Kidney capillary endothelial cell (primary cell): ENCODE measurements at regions not wholly inside any gene's neighbourhood (a gene's known extent, or its start where the extent isn't known, plus 50 kb on each side); places are given as distances from the start of the nearest gene placed in this dataset.
"Not testable (repeated sequence)": the region's sequence is repeated elsewhere in the genome, so short reads cannot be mapped to it uniquely, and the experiment has no call there.

Source experiments
- DNase-seq: peaks from one replicate; pipeline ENCODE4 v3.0.0-alpha.2; 2018; ENCODE audit warnings: low spot score

DNA sequence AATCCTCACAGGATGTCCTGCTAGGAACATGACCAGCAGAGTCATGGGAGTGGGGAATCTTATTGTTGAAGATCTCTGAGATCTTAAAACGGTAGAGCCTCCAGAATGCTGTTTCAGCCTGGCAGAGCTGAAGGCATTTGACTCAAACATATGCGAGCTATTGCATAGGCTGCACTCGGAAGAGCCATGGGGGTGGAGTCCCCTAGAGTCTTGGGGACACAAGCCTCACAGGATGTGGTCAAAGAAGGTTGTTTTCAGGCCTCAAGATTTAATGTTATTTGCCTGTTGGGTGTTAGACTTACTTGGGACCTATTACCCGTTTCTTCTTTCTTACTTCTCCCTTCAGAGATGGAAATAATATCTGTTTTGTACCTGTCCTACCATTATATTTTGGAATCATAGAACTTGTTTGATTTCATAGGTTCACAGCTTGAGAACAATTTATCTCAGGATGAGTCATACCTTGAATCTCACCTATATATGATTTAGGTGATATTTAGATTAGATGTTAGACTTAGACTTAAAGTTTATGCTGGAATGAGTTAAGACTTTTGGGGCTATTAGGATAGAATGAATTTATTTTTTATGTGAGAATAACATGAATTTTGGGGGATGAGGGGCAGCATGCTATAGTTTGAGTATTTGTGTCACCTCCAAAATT is 172.2 kb upstream of the ATP2B1 start:
- DNase-seq: no peak

GRCh38 chr12:89879766-89880165 is 171.1 kb upstream of the ATP2B1 start:
- no peak for DNase-seq

DNA sequence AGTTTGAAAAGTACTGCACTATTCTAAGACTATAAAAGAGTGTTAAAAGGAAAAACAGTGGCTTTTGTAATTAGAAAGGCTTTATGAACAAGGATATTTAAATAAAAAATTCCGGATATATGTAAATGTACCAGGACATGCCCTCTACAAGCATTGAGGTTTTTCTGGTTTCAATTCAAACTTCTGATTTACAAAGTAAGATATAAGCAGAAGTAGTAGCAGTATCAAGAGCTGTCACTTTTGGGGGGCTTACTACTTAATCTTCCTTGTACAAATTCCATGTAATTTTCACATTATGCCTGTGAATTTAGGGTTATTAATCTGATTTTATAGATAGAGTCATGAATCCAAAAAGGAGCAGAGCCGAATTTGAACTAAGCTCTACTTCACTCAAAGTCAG is 170.3 kb upstream of the ATP2B1 start:
- DNase-seq: no peak

- no peak for DNase-seq
Observed at GRCh38 chr12:89878327-89878726, 169.7 kb upstream of the ATP2B1 start.

DNA sequence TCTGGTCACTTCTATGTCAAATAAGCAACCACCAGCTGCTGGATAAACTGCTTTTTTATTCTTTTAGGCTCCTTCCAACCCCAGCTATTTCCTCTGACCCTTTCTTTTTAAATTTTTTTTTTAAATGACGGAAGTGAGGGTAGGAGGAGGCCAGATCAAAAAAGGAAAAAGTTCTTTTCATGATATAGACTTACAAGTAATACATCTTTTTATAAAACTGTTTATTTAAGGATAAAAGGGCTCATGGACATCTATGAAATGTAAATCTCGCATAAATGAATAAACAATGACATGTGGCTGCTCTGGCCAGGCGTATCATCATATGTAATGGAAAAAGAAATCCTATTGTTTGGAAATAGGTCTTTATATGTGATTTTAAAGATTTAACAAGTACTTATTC is 169.0 kb upstream of the ATP2B1 start:
- no peak for DNase-seq

DNA sequence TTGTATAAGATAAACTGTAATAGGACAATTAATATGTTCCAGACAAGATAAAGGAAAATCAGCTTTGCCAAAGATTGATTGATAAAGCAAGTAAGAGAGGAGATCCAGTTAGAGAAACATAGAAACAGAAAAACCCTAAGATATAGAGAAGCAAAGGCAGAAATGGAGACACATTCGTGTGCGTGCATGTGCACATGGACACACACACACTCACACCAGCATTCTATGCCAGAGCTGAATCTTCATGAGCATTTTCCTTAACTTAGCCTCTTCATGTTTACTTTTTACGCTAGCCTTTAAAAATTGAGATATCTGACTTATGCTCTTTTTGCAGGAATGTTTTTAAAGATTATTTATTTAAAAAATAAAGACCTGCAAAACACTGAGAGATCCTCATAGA is 168.5 kb upstream of the ATP2B1 start:
- DNase-seq: no peak

DNA sequence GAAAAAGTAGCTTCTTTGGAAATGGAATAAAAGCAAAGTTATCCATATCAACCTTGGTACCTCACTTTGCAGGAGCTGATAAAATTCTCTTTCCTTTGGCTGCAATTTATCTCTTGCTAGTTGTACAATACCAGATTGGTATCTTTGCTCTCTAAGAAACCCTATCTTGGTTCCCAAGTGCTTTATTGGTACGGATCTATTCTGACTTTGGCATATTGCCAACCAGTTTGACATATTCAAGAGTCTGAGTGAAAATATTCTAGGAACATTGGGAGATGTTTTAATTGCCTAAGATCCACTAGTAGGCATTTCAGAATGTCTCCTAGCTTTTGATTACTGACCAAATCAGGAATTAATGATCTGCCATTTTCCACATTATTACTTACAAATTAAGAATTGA is 167.2 kb upstream of the ATP2B1 start:
- DNase-seq: no peak

DNA sequence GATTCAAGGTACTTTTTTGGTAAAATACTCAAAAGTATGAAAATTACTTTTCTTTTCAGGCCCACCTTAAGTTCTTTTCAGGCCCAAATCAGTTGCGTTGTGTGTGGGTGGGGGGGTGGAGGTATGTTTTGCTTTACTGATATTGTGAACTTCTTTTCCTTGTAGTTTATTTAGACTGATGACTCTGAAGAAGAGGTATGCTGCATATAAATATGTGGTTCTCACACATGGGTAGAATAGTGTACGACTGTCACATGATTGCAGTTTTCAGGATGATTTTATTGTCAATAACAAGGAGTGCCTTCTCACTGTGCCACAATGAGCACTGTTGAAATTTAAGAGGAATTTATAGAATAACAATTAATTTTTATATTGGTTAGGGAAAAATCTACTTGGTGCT is 166.6 kb upstream of the ATP2B1 start:
- no peak for DNase-seq

DNA sequence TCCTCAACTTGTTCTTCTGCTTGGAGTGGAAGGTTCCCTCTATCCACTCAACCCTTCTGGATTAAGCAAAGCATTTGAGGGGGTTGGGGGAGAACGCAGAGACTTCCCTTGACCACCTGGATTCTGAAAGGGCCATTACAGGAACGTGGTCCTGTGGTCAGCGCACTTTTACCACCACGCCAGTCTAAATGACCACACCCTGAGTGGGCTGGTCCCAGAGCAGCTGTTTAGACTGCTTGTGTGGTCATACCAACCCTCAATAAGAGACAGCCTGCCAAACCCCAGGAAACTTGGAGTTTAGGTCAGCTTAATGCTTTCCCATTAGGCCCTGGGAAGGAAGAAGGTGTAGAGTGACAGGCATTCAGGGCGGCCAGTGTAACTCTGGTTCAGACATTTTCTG is 165.5 kb upstream of the ATP2B1 start:
- no peak for DNase-seq

DNA sequence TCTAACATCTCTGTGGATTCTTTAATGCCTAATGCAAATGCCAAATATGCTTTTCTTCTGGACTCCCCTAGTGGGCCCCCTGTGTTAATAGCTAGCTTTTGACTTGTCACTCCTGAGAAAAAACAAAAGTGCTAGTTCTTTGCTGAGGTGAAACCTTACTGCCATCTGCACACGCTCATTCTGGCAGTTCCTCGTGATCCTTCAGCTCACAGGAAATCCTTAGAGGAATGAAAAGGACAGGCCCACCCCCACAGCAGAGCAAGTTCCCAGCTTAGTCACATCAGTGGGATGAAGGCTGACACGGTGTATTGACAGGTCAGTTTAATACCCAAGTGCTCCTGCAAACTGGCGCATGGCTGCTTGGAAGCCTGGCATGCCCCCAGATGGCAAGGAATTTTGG is 165.1 kb upstream of the ATP2B1 start:
- DNase-seq: no peak

- no peak for DNase-seq
Observed at GRCh38 chr12:89872922-89873630, 164.4 kb upstream of the ATP2B1 start.

GRCh38 chr12:89870413-89871184 is 162.0 kb upstream of the ATP2B1 start:
- DNase-seq: no peak

DNA sequence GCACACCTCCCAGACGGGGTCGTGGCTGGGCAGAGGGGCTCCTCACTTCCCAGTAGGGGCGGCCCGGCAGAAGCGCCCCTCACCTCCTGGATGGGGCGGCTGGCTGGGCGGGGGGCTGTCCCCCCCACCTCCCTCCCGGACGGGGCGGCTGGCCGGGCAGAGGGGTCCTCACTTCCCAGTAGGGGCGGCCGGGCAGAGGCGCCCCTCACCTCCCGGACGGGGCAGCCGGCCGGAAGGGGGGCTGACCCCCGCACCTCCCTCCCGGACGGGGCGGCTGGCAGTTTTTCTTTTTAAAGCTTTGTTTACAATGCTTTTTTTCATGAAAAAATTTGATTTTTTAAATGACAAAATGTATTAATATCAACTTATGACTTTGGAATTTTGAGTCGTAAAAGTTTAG is 159.0 kb upstream of the ATP2B1 start:
- not testable (repeated sequence) for DNase-seq

- no peak for DNase-seq
Observed at GRCh38 chr12:89864411-89864810, 155.8 kb upstream of the ATP2B1 start.

- peak; percentile 17 for DNase-seq
Observed at GRCh38 chr12:89863968-89864367, 155.3 kb upstream of the ATP2B1 start.

DNA sequence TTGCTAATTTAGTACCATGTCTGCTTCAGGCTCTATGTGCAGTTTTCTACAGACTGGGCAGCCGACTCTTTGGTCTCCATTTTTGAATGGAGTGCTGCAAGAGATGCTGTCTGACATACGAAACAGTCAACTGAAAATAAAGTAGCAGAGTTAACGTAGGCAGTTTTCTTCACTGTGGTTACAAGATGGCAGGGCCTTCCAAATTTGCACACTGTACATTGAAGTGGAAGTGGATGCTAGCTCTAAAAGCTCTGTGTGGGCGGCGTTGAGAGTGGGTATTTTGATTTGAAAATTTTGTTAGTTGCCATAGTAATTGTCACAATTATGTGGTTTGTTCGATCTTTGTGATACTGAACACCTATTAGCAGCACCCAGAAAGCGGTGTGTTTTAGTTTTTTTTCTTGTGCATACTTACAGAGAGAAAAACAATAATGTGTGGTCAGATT is 154.9 kb upstream of the ATP2B1 start:
- peak; percentile 3 for DNase-seq

DNA sequence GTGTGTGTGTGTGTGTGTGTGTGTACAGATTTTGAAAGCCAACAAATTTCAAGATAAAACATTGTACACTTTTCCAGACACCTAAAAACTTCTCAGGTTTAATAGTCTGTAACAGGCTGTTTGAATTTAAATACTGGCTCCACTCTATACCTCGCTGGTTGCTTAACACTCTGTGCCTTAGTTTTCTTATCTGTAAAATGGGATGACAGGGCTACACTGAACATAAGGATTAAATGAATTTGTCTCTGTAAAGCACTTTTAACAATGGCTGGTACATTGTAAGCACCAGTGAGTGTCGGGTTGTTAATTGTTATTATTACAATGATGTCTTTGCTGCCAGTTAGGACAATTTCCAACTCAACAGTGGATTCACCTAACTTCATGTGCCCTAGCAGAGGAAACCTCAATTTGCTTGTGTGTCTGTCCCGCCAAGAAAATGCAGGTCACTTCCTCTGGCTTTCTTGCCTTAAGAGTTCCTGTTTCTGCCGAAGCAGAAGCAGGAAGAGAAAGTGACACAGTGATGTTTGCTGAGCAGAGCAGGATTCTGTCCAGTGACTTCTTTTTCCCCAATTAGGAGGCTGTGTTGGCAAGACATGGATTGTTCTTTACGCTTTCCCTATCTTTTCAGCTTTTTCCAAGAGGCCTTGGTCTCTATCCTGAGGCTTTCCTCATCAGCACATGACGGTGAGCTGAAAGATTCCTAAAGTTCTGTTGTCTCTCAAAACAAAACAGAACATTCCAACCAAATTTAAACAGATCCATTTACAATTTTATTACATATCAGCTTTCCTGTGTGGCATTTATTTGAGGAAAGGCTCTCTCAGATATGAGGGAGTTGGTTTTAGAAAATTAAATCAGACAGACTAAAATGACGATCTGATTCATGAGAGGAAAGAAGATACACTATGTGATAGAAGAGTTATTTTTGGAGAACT is 154.1 kb upstream of the ATP2B1 start:
- DNase-seq: peak; percentile 44

DNA sequence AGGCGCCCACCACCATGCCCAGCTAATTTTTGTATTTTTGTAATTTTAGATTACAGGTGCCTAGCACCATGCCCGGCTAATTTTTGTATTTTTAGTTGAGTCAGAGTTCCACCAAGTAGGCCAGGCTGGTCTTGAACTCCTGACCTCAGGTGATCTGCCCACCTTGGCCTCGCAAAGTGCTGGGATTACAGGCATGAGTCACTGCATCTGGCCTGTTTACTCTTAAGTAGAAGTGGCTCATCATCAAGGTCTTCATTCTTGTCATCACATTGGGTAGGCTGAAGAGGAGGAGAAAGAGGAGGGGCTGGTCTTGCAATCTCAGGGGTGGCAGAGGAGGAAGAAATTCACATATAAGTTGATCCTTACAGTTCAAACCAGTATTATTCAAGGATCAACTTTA is 152.4 kb upstream of the ATP2B1 start:
- DNase-seq: no peak

DNA sequence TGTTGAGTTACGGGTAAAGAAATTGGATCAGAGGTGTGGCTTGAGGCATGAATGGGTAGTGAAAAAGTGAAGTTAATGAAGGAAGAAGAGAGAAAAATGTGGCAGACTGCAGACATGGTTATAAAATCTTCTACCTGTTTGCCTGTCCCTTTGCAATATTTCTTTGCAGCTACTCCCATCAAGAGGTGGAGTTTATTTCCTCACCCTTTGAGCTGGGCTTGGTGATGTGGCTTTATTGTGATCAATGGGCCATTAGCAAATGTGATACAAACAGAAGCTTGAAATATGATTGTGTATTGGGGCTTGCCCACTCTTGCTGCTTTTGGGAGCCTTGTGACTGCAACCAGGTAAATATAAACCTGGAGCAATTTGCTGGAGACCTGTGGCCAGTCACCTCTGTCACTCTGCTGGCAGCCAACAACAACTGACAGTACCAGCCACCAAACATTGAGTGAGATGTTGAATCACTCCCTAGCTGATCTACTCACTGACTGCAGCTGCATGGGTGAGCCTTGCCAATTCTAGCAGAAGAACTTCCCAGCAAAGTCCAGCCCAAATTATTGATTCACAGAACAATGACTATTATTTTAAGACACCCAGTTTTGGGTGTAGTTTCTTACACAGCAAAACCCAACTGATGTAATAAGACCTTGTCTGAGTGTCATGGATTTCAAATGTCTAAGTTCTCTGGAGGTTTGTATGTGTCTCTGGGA is 151.0 kb upstream of the ATP2B1 start:
- DNase-seq: no peak

- no peak for DNase-seq
Observed at GRCh38 chr12:89858718-89859117, 150.1 kb upstream of the ATP2B1 start.

GRCh38 chr12:89857652-89858274 is 149.1 kb upstream of the ATP2B1 start:
- DNase-seq: no peak
